ENCODE measurements at regions not wholly inside any gene's neighbourhood (a gene's known extent, or its start where the extent isn't known, plus 50 kb on each side); places are given as distances from the start of the nearest gene placed in this dataset.
A peak's percentile ranks its signal among the peaks of the same experiment; 100 is the strongest.

- Mint-ChIP-seq H3K27me3 (ENCODE audit: low read depth in 2 of 2) (no peaks in the 10 kb centered on the region), H3K4me1 (no peaks in the 10 kb centered on the region), H3K36me3 (no peaks in the 10 kb centered on the region), H3K27ac (no peak overlapping the region), H3K4me3 (no peak overlapping the region), H3K9me3 (no peaks in the 10 kb centered on the region)
- TF ChIP-seq, protein P1, sequence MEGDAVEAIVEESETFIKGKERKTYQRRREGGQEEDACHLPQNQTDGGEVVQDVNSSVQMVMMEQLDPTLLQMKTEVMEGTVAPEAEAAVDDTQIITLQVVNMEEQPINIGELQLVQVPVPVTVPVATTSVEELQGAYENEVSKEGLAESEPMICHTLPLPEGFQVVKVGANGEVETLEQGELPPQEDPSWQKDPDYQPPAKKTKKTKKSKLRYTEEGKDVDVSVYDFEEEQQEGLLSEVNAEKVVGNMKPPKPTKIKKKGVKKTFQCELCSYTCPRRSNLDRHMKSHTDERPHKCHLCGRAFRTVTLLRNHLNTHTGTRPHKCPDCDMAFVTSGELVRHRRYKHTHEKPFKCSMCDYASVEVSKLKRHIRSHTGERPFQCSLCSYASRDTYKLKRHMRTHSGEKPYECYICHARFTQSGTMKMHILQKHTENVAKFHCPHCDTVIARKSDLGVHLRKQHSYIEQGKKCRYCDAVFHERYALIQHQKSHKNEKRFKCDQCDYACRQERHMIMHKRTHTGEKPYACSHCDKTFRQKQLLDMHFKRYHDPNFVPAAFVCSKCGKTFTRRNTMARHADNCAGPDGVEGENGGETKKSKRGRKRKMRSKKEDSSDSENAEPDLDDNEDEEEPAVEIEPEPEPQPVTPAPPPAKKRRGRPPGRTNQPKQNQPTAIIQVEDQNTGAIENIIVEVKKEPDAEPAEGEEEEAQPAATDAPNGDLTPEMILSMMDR (IDR thresholded peaks at IDR 0.05): no peak
- WGBS (ENCODE audit: insufficient coverage): 86% methylated on average over 2 of the region's 3 CpGs
- DNase-seq (no peak), ATAC-seq (peak in 1 of 3 donors; percentile 71)
- Histone ChIP-seq H3K36me3 (ENCODE audit: control insufficient read depth, insufficient read depth, low read length) (no peaks in the 10 kb centered on the region), H3K4me3 (ENCODE audit: low read length) (no peak overlapping the region), H3K4me1 (ENCODE audit: control insufficient read depth, insufficient read depth, low read length) (no peaks in the 10 kb centered on the region), H3K27me3 (ENCODE audit: control insufficient read depth, insufficient read depth, low read length) (no peaks in the 10 kb centered on the region), H3K27ac (ENCODE audit: low read length) (no peak overlapping the region), H3K9me3 (ENCODE audit: control insufficient read depth, insufficient read depth, low read length) (no peaks in the 10 kb centered on the region)
- intact Hi-C loops (cut with micrococcal nuclease): no loop called here
Measured at GRCh38 chr1:221031458-221032203, 152.4 kb downstream of the HLX start.

- Histone ChIP-seq H3K36me3 (ENCODE audit: control insufficient read depth, insufficient read depth, low read length) (no peaks in the 10 kb centered on the region), H3K9me3 (ENCODE audit: control insufficient read depth, insufficient read depth, low read length) (no peaks in the 10 kb centered on the region), H3K27ac (ENCODE audit: low read length) (no peak overlapping the region), H3K4me1 (ENCODE audit: control insufficient read depth, insufficient read depth, low read length) (no peaks in the 10 kb centered on the region), H3K4me3 (ENCODE audit: low read length) (no peak overlapping the region), H3K27me3 (ENCODE audit: control insufficient read depth, insufficient read depth, low read length) (no peaks in the 10 kb centered on the region)
- no peak overlapping the region for H3K4me3 Mint-ChIP-seq
- H3K4me1 Mint-ChIP-seq: no peaks in the 10 kb centered on the region
- TF ChIP-seq, protein P1 (IDR thresholded peaks at IDR 0.05): no peak
- DNase-seq (no peak), ATAC-seq (no peak)
- H3K27ac Mint-ChIP-seq: no peak overlapping the region
- intact Hi-C loops (cut with micrococcal nuclease): no loop called here
- H3K27me3 Mint-ChIP-seq (ENCODE audit: low read depth in 2 of 2): no peaks in the 10 kb centered on the region
- no peaks in the 10 kb centered on the region for H3K36me3 Mint-ChIP-seq
- no peaks in the 10 kb centered on the region for H3K9me3 Mint-ChIP-seq
Measured at GRCh38 chr1:221032204-221032585, 153.0 kb downstream of the HLX start.

GRCh38 chr1:221032637-221033280 lies 153.5 kb downstream of the HLX start:
- Mint-ChIP-seq H3K4me1 (no peaks in the 10 kb centered on the region), H3K27ac (no peak overlapping the region), H3K9me3 (peaks cover 0 to 2% of the 10 kb centered on the region in 2 donors), H3K27me3 (ENCODE audit: low read depth in 2 of 2) (no peaks in the 10 kb centered on the region), H3K36me3 (no peaks in the 10 kb centered on the region), H3K4me3 (no peak overlapping the region)
- TF ChIP-seq, protein P1 (IDR thresholded peaks at IDR 0.05): no peak
- ATAC-seq: no peak
- Histone ChIP-seq H3K27ac (ENCODE audit: low read length) (no peak overlapping the region), H3K4me3 (ENCODE audit: low read length) (no peak overlapping the region), H3K9me3 (ENCODE audit: control insufficient read depth, insufficient read depth, low read length) (no peaks in the 10 kb centered on the region), H3K27me3 (ENCODE audit: control insufficient read depth, insufficient read depth, low read length) (no peaks in the 10 kb centered on the region), H3K36me3 (ENCODE audit: control insufficient read depth, insufficient read depth, low read length) (no peaks in the 10 kb centered on the region), H3K4me1 (ENCODE audit: control insufficient read depth, insufficient read depth, low read length) (no peaks in the 10 kb centered on the region)
- intact Hi-C loops (cut with micrococcal nuclease): no loop called here
- no peak for DNase-seq
- no CpG with 5 or more reads among the region's 2 CpGs for WGBS (ENCODE audit: insufficient coverage)

Measured in natural killer cell (primary cell).